Inflammatory macrophage (primary cell): ENCODE measurements at regions not wholly inside any gene's neighbourhood (a gene's known extent, or its start where the extent isn't known, plus 50 kb on each side); places are given as distances from the start of the nearest gene placed in this dataset.
"Not testable (repeated sequence)": the region's sequence is repeated elsewhere in the genome, so short reads cannot be mapped to it uniquely, and the experiment has no call there.

ENCODE experiments used
- DNase-seq, 2 donors: peaks; one replicate each; pipeline ENCODE4 v3.0.0-alpha.2; 2020 to 2022

GRCh38 chr18:47677952-47678351 is 252.5 kb downstream of the SMAD2 start:
- DNase-seq, result no peak

- no peak for DNase-seq
These were observed 260.6 kb downstream of the SMAD2 start for GRCh38 chr18:47669815-47670214.

GRCh38 chr18:47658498-47658897 is 272.0 kb downstream of the SMAD2 start:
- DNase-seq, result no peak

DNA sequence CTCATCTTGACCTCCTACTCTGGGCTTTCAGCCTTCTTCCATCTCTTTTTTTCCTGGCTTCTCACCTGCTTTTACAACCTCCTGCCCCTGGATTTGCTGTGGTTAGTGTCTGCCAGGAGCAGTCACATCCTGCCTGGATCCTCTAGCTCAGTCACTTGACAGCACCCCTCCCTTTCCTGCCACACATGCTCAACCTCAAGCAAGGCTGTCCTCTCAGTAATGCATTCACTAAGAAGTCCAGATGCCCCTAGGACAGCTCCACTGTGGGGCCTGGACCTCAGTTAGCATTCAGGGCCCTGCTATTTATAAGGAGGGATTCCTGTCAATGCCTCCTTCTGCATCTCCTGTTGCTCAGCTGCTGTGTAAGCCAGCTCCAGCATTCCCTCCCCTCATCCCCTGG is 275.5 kb downstream of the SMAD2 start:
- DNase-seq, result no peak

DNA sequence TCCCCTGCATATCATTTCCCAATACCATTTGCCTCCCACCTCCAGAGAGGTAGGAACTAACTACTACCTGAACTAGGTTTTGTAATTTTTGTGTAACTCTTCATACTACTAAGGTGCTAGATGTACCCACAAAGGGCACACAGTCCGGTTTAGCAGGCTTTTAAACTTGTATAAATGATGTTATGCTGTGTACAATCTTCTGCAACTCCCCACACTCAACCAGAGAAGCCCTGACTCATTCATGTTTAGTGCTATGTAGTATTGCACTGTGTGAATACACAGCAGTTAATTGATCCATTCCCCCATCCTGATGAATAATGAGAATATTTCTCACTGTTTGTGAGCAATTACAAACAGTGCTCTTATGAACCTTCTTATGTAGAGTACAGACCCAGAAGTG is 285.6 kb downstream of the SMAD2 start:
- DNase-seq, result no peak

DNA sequence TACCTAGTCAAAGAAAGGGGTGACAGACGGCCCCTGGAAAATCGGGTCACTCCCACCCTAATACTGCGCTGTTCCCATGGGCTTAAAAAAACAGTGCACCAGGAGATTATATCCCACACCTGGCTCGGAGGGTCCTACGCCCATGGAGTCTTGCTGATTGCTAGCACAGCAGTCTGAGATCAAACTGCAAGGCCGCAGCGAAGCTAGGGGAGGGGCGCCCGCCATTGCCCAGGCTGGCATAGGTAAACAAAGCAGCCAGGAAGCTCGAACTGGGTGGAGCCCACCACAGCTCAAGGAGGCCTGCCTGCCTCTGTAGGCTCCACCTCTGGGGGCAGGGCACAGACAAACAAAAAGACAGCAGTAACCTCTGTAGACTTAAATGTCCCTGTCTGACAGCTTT is 292.9 kb downstream of the SMAD2 start:
- not testable (repeated sequence) for DNase-seq

- DNase-seq, result no peak
These were observed 295.0 kb downstream of the SMAD2 start for GRCh38 chr18:47635416-47635815.

- DNase-seq, result no peak
These were observed 297.4 kb downstream of the SMAD2 start for GRCh38 chr18:47632970-47633635.

DNA sequence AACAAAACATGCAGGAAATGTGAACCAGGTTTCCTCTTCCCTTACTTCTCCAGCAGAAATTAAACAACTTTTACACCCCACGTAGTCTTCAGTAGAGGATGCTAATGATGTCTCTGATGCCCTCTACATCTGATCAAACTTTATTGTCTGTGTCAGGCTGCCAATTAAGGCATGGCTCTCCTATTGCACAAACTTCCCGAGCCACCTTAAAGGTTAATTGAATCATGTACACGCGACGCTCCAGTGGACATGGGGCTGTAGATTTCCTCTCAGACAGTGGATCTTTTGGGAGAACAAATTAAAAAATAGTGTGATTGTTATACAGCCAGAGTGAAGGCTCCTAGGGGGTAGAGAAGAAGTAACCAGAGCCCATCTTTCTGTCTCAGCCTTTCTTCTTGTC is 301.6 kb downstream of the SMAD2 start:
- no peak for DNase-seq

DNA sequence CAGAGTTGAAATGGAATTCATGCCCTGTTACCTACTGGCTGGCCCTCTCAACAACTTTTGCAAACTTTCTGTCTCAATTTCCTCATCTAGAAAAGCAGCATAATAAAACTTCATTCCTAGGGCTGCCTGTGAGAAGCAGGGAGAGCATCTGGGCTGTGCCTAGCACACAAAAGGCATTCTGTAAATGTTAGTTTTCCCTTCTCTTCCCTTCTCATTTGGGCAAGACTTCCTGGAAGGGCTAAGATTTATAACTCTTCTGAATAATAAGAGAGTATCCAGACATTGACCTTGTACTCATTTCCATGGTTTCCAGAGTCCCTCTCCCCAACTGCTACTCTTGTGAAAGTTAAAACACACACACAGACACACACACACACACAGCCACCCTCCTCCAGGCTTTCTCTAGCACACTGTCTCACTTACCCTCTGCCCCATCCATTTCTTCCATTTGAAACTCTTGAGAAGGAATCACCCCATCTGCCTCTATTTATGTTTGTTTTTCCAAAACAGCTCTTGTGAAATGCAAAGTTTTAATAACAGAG is 302.1 kb downstream of the SMAD2 start:
- no peak for DNase-seq

DNA sequence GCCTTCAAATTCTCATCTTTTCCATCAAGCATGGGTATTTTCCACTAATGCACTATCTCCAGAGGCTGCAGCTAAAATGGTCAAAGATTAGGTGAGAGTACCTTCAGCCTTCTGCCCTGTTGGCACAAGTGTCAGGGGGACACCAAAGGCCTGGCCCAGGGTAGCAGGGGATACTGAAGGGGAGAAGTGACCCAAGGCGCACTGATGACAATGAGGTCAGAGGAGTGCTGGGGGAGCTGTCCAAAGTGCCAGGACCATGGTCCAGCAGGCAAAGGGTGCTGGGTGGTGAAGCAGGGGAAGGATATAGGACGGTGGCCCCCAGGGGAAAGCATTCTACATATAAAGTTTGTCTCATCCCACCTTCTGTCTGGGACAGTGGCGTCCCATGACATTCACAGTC is 303.4 kb downstream of the SMAD2 start:
- no peak for DNase-seq

GRCh38 chr18:47619771-47620448 is 310.5 kb downstream of the SMAD2 start:
- no peak for DNase-seq

DNA sequence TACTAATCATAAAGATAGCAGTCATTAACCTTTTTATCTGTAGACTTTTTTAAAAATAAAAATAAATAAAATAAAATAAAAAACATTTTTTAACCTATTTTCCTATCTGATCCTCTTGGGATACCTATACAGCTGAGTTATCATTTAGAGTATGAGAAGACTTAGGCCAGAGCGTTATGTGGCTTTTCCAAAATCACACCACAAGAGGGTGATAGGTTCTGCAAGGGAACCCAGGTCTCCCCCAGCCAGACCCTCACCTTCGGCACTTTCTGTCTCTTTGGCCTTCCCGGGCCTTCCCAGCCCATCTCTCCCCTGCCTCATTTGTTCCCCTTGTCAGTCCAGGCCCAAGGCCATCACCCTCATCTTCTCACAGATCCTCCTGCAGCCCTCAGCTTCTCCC is 311.7 kb downstream of the SMAD2 start:
- DNase-seq, result no peak

GRCh38 chr18:47615043-47615442 is 315.4 kb downstream of the SMAD2 start:
- DNase-seq, result no peak

DNA sequence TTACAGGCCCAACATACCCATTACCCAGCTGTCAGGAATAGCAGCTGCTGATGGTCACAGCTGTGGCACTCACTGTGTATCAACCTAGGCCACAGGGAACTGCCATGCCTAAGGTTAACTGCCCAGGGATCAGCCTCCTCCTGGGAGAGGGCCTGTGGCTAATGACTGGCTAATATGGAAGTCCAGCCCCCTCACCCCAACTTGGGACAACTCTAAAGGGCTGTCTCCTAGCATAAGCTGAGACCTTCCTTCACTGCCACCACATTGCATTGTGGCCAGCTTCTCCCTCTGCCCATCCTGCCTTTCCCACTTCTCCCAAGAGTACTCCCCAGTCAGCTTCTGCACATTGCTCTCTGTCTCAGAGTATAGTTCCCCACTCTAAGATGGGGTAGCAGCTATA is 316.5 kb downstream of the SMAD2 start:
- DNase-seq, result no peak

GRCh38 chr18:47611649-47612048 is 318.8 kb downstream of the SMAD2 start:
- no peak for DNase-seq

DNA sequence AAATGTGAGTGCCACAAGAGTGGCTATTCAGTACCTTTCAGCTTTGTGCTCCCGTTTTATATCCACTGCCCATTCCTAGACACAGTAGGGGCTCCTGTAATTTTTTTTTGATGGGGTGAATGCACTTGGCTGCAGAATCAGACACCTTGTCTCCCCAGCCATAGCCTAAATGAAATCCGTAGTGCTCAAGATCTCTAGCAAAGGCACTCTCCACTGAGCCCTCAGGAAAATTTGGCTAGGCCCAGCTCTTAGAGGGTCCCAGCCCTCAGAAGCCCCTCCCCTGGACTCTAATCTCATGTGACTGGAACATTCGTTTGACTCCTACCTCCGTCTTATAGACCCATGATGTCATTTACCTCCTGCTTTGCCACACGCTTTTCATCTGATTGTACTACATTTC is 323.9 kb downstream of the SMAD2 start:
- DNase-seq, result no peak

DNA sequence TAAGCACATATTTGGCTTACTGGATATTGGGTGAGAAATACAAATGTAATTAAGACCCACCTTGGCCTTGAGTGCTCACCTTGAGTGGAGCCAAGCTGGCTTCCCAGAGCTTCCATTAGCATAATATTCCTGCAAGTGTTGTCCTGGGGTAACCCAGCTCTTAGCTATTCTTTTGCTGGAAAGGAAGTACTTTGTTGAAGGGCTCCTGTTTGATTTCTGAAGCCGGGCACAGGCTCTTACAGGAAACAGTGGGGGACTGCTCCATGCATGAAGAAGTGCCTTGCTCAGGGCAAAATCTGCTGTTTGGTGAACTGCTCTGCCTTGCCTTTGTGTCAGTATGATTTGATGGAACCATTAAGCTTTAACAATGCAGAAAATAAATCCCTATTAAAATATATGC is 325.4 kb downstream of the SMAD2 start:
- DNase-seq, result no peak

- no peak for DNase-seq
These were observed 326.4 kb downstream of the SMAD2 start for GRCh38 chr18:47604021-47604420.

DNA sequence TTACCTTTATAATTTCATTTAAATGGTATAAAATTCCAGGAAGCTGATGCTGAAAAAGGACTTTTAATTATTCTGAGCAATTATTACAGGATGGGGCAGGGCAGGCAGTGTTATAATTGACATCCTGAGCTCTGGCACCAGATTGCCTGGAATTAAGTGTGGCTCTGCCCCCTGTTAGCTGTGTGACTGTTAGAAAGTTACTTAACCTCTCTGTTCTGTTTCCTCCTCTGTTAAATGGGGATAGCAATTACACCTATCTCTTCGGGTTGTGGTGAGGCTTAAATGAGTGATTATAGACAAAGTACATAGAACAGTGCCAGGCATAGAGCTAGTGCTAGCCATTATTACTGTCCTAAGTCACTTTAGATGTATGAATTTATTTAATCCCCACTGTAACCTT is 327.3 kb downstream of the SMAD2 start:
- DNase-seq, result no peak

- no peak for DNase-seq
These were observed 328.1 kb downstream of the SMAD2 start for GRCh38 chr18:47602273-47602897.

- no peak for DNase-seq
These were observed 328.7 kb downstream of the SMAD2 start for GRCh38 chr18:47601581-47602272.

GRCh38 chr18:47595831-47596501 is 334.5 kb downstream of the SMAD2 start:
- no peak for DNase-seq
